Ovary (tissue), 7 donors: ENCODE measurements at regions not wholly inside any gene's neighbourhood (a gene's known extent, or its start where the extent isn't known, plus 50 kb on each side); places are given as distances from the start of the nearest gene placed in this dataset.
A peak's percentile ranks its signal among the peaks of the same experiment; 100 is the strongest.

ENCODE experiments used
- DNase-seq, 5 donors: peaks; one replicate each; pipeline ENCODE4 v3.0.0-alpha.2; 2019 to 2020
- H3K27ac ChIP-seq, 2 donors: fragments of 200-600 bp; one replicate each; pipeline versions ENCODE4 v1.5.1 to v1.8.0; 2019 to 2022
- H3K27me3 ChIP-seq: fragments of 200-600 bp; one replicate; pipeline ENCODE4 v1.8.0; 2022
- H3K36me3 ChIP-seq: fragments of 200-600 bp; sonication (generic); one replicate; pipeline ENCODE4 v1.5.1; 2019
- H3K4me1 ChIP-seq: one replicate; pipeline ENCODE4 v1.8.1; 2013; ENCODE audit warnings: mild to moderate bottlenecking, moderate library complexity; ENCODE audit not compliant: insufficient read depth
- H3K4me3 ChIP-seq: fragments of 200-600 bp; sonication (generic); one replicate; pipeline ENCODE4 v1.5.1; 2017
- H3K9me3 ChIP-seq, 2 donors: fragments of 200-600 bp in 1 of 2; sonication (generic) in 1 of 2; one replicate each; pipeline versions ENCODE4 v1.5.1 to v1.8.1; 2013 to 2019; ENCODE audit warnings: mild to moderate bottlenecking in 1 of 2, moderate library complexity in 1 of 2
- CTCF ChIP-seq, 3 donors: fragments of 450-650 bp in 2 of 3; fragments of 200-600 bp in 1 of 3; IDR thresholded peaks; one replicate each; pipeline versions ENCODE4 v1.5.1 to v1.8.0; 2016 to 2022; ENCODE audit warnings: antibody characterized with exemption in 3 of 3, mild to moderate bottlenecking in 1 of 3
- EP300 ChIP-seq: sonication (generic); formaldehyde crosslinking; IDR thresholded peaks from one replicate; pipeline ENCODE4 v1.6.1; 2017; ENCODE audit warnings: antibody characterized with exemption
- POLR2A ChIP-seq: fragments of 450-650 bp; IDR thresholded peaks from one replicate; pipeline ENCODE4 v1.6.1; 2017; ENCODE audit warnings: antibody characterized with exemption, mild to moderate bottlenecking, moderate library complexity
- whole genome bisulfite sequencing, 3 donors: extraction: QIAGEN DNeasy Blood & Tissue Kit in 1 of 3; methylation state at CpG; one replicate each; pipeline versions ENCODE4 v1.1.5 to v1.1.7; 2013 to 2017; 5-methylcytosine and 5-hydroxymethylcytosine counted together
- intact Hi-C, 4 donors: fragments of 100-400 bp; cut with DNase I; formaldehyde crosslinking; loops; one replicate each; pipeline versions ENCODE4 v1.11.0 to v1.15.1; 2022 to 2023
- donor health status: DM: no; HTN: no; CAD: no; lungs with moderate emphysema.
- donor health status: DM: no; HTN: no; CAD: no.
- donor health status: Bipolar disorder and iron deficiency.
- donor health status: DM: no; HTN: no; CAD: no.
- donor health status: DM: yes; HTN: yes; CAD: no.

GRCh38 chr6:144929262-144929661, 644.1 kb downstream of the UTRN start:
- Histone ChIP-seq H3K4me3 (no peak overlapping the region), H3K4me1 (no peaks in the 10 kb centered on the region), H3K36me3 (no peaks in the 10 kb centered on the region), H3K27me3 (no peaks in the 10 kb centered on the region), H3K9me3 (no peaks in the 10 kb centered on the region), H3K27ac (no peak overlapping the region)
- intact Hi-C loops, result no loop called here
- 87 to 96% (median 93%) methylated on average over 1 of the region's 1 CpG for WGBS, 3 donors
- DNase-seq, result no peak
- no peak for TF ChIP-seq CTCF (IDR thresholded peaks at IDR 0.05)
- no peak for TF ChIP-seq POLR2A
- no peak for TF ChIP-seq EP300

- no peak overlapping the region for H3K27ac ChIP-seq
- 56 to 61% (median 61%) methylated on average over 6 of the region's 6 CpGs for WGBS, 3 donors
- no peaks in the 10 kb centered on the region for H3K36me3 ChIP-seq
- no peaks in the 10 kb centered on the region for H3K4me1 ChIP-seq
- no peaks in the 10 kb centered on the region for H3K9me3 ChIP-seq
- no peak overlapping the region for H3K4me3 ChIP-seq
- no peaks in the 10 kb centered on the region for H3K27me3 ChIP-seq
- intact Hi-C loops, result loop anchor here in 2 of 4 donors (10.0 kb wide), 1 partner anchor 347 kb away; no protein-coding TSS in a partner anchor
- TF ChIP-seq POLR2A (no peak), CTCF (IDR thresholded peaks at IDR 0.05) (peak in 1 of 3 donors; percentile 15), EP300 (no peak)
- peak in 2 of 5 donors; percentile 12 to 20 for DNase-seq
Observed at GRCh38 chr6:144931172-144932035, 646.3 kb downstream of the UTRN start.

- no peaks in the 10 kb centered on the region for H3K4me1 ChIP-seq
- H3K9me3 ChIP-seq, result no peaks in the 10 kb centered on the region
- no peak for TF ChIP-seq CTCF (IDR thresholded peaks at IDR 0.05)
- no peak for TF ChIP-seq POLR2A
- no peaks in the 10 kb centered on the region for H3K27me3 ChIP-seq
- no peak overlapping the region for H3K4me3 ChIP-seq
- intact Hi-C loops, result loop anchor here in 2 of 4 donors (10.0 kb wide), 1 partner anchor 348 kb away; no protein-coding TSS in a partner anchor
- H3K36me3 ChIP-seq, result no peaks in the 10 kb centered on the region
- DNase-seq, result no peak
- WGBS, 3 donors, result 66 to 70% (median 70%) methylated on average over 1 of the region's 1 CpG
- H3K27ac ChIP-seq, result no peak overlapping the region
Observed at GRCh38 chr6:144932621-144933020, 647.5 kb downstream of the UTRN start.

GRCh38 chr6:144935181-144935580, 650.0 kb downstream of the UTRN start:
- Histone ChIP-seq H3K27me3 (no peaks in the 10 kb centered on the region), H3K4me1 (no peaks in the 10 kb centered on the region), H3K36me3 (no peaks in the 10 kb centered on the region), H3K27ac (no peak overlapping the region), H3K4me3 (no peak overlapping the region), H3K9me3 (no peaks in the 10 kb centered on the region)
- DNase-seq, result no peak
- intact Hi-C loops, result loop anchor here in 2 of 4 donors (10.0 kb wide), 1 partner anchor 350 kb away; no protein-coding TSS in a partner anchor
- TF ChIP-seq EP300, result no peak
- TF ChIP-seq POLR2A, result no peak
- TF ChIP-seq CTCF (IDR thresholded peaks at IDR 0.05), result no peak
